CD4-positive, alpha-beta T cell (primary cell): ENCODE measurements at regions not wholly inside any gene's neighbourhood (a gene's known extent, or its start where the extent isn't known, plus 50 kb on each side); places are given as distances from the start of the nearest gene placed in this dataset.
"Not testable (repeated sequence)": the region's sequence is repeated elsewhere in the genome, so short reads cannot be mapped to it uniquely, and the experiment has no call there.

Experiments
- ATAC-seq: fragments of 200-7000 bp; cut with Tn5 transposase; one replicate; pipeline ENCODE4 v1.10.0; 2022; ENCODE audit warnings: mild to moderate bottlenecking; ENCODE audit not compliant: poor library complexity
- CTCF ChIA-PET: fragments of 350-600 bp; sonication (Branson Sonifier 250); formaldehyde crosslinking; loops from one replicate; lab custom pipeline; 2021; ENCODE audit warnings: antibody characterized with exemption, inconsistent platforms; lab: Charles Lee
- POLR2A ChIA-PET: fragments of 350-600 bp; sonication (Branson Sonifier 250); formaldehyde crosslinking; loops from one replicate; lab custom pipeline; 2021; ENCODE audit warnings: antibody characterized with exemption, inconsistent platforms; lab: Charles Lee
- DNase-seq, 14 experiments: peaks; one replicate each; pipeline ENCODE4 v3.0.0-alpha.2; 2013 to 2020; ENCODE audit warnings: mixed read lengths in 2 of 14
- H3K27ac ChIP-seq, 2 donors: one replicate each; pipeline versions ENCODE4 v1.5.1 to v1.7.0; 2013; ENCODE audit warnings: low read length in 2 of 2, low read depth in 1 of 2, mild to moderate bottlenecking in 1 of 2
- H3K27me3 ChIP-seq, 2 experiments: 1 replicate in 1 of 2; 2 replicates in 1 of 2; pipeline versions ENCODE4 v1.6.1 to v1.7.0; 2013; ENCODE audit warnings: low read length in 2 of 2, control low read depth in 1 of 2, mild to moderate bottlenecking in 1 of 2, moderate library complexity in 1 of 2; ENCODE audit not compliant: insufficient read depth in 2 of 2, control insufficient read depth in 1 of 2
- H3K36me3 ChIP-seq: one replicate; pipeline ENCODE4 v1.6.1; 2013; ENCODE audit warnings: low read length, control low read depth; ENCODE audit not compliant: insufficient read depth
- H3K4me1 ChIP-seq: one replicate; pipeline ENCODE4 v1.6.1; 2013; ENCODE audit warnings: low read length, control low read depth; ENCODE audit not compliant: insufficient read depth
- H3K4me3 ChIP-seq: one replicate; pipeline ENCODE4 v1.5.1; 2013; ENCODE audit warnings: mild to moderate bottlenecking, low read length, moderate library complexity
- H3K9me3 ChIP-seq, 2 experiments: 1 replicate in 1 of 2; 2 replicates in 1 of 2; pipeline versions ENCODE4 v1.6.1 to v1.7.0; 2013; ENCODE audit warnings: low read length in 2 of 2, mild to moderate bottlenecking in 2 of 2, control low read depth in 1 of 2, moderate library complexity in 1 of 2; ENCODE audit not compliant: control insufficient read depth in 1 of 2, insufficient read depth in 1 of 2
- H3K27ac Mint-ChIP-seq: one replicate; pipeline ENCODE4 v1.8.0; 2020; ENCODE audit warnings: mixed read lengths
- H3K27me3 Mint-ChIP-seq: one replicate; pipeline ENCODE4 v1.8.0; 2021; ENCODE audit warnings: mixed read lengths
- H3K36me3 Mint-ChIP-seq: one replicate; pipeline ENCODE4 v1.8.0; 2021; ENCODE audit warnings: low read depth, mixed read lengths
- H3K4me1 Mint-ChIP-seq: one replicate; pipeline ENCODE4 v1.8.0; 2021; ENCODE audit warnings: low read depth, mixed read lengths
- H3K4me3 Mint-ChIP-seq: one replicate; pipeline ENCODE4 v1.8.0; 2020; ENCODE audit warnings: mild to moderate bottlenecking, mixed read lengths
- H3K9me3 Mint-ChIP-seq: one replicate; pipeline ENCODE4 v1.8.0; 2020; ENCODE audit warnings: mixed read lengths
- CTCF ChIP-seq: fragments of 200-600 bp; IDR thresholded peaks from one replicate; pipeline ENCODE4 v1.8.0; 2022; ENCODE audit warnings: antibody characterized with exemption, mild to moderate bottlenecking
- intact Hi-C, 2 experiments: fragments of 100-400 bp; cut with DNase I in 1 of 2; cut with micrococcal nuclease in 1 of 2; formaldehyde crosslinking; loops; one replicate each; pipeline versions ENCODE4 v1.15.1 to v1.9.0; 2023 to 2025; cut with DNase I, micrococcal nuclease

GRCh38 chr10:109809954-109810353 lies 113.4 kb downstream of the XPNPEP1 start:
- not testable (repeated sequence) for H3K4me1 Mint-ChIP-seq

DNA sequence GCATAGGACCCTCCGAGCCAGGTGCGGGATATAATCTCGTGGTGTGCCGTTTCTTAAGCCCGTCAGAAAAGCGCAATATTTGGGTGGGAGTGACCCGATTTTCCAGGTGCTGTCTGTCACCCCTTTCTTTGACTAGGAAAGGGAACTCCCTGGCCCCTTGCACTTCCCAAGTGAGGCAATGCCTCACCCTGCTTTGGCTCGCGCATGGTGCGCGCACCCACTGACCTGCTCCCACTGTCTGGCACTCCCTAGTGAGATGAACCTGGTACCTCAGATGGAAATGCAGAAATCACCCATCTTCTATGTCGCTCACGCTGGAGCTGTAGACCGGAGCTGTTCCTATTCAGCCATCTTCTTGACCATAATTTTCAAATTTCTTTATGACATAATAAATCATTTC lies 122.1 kb downstream of the XPNPEP1 start:
- Mint-ChIP-seq H3K9me3 (peaks cover 15% of the 10 kb centered on the region), H3K27me3 (peaks cover 35% of the 10 kb centered on the region)
- H3K27me3 ChIP-seq, H3K36me3 ChIP-seq, DNase-seq, POLR2A ChIA-PET, H3K27ac Mint-ChIP-seq, H3K4me1 Mint-ChIP-seq, H3K4me3 ChIP-seq, H3K4me1 ChIP-seq, H3K4me3 Mint-ChIP-seq, H3K9me3 ChIP-seq, CTCF ChIA-PET, H3K36me3 Mint-ChIP-seq, H3K27ac ChIP-seq, ATAC-seq, intact Hi-C loops: not testable (repeated sequence)

More at GRCh38 chr10:109809954-109810353, 113.4 kb downstream of the XPNPEP1 start:
- intact Hi-C loops, H3K27ac ChIP-seq, POLR2A ChIA-PET, H3K36me3 Mint-ChIP-seq, H3K9me3 Mint-ChIP-seq, H3K27ac Mint-ChIP-seq, H3K27me3 Mint-ChIP-seq, DNase-seq, ATAC-seq, CTCF ChIA-PET, H3K27me3 ChIP-seq, H3K4me3 Mint-ChIP-seq, H3K36me3 ChIP-seq, H3K4me1 ChIP-seq, H3K4me3 ChIP-seq: not testable (repeated sequence)
- H3K9me3 ChIP-seq = peaks cover 3 to 12% of the 10 kb centered on the region in 2 experiments

- peaks cover 2% of the 10 kb centered on the region for H3K9me3 Mint-ChIP-seq
- no peak overlapping the region for H3K4me3 Mint-ChIP-seq
- POLR2A ChIA-PET = no interaction called here
- no peak overlapping the region for H3K27ac Mint-ChIP-seq
- Histone ChIP-seq H3K9me3 (peaks cover 0 to 4% of the 10 kb centered on the region in 2 experiments), H3K4me3 (no peak overlapping the region), H3K36me3 (no peaks in the 10 kb centered on the region), H3K27ac (no peak overlapping the region), H3K27me3 (no peaks in the 10 kb centered on the region), H3K4me1 (no peaks in the 10 kb centered on the region)
- TF ChIP-seq CTCF = no peak
- intact Hi-C loops = no loop called here
- H3K27me3 Mint-ChIP-seq = peaks cover 9% of the 10 kb centered on the region
- no peak for DNase-seq
- H3K36me3 Mint-ChIP-seq = no peaks in the 10 kb centered on the region
- CTCF ChIA-PET = no interaction called here
- no peaks in the 10 kb centered on the region for H3K4me1 Mint-ChIP-seq
- ATAC-seq = no peak
These were observed 132.7 kb downstream of the XPNPEP1 start for GRCh38 chr10:109790647-109791046.

DNA sequence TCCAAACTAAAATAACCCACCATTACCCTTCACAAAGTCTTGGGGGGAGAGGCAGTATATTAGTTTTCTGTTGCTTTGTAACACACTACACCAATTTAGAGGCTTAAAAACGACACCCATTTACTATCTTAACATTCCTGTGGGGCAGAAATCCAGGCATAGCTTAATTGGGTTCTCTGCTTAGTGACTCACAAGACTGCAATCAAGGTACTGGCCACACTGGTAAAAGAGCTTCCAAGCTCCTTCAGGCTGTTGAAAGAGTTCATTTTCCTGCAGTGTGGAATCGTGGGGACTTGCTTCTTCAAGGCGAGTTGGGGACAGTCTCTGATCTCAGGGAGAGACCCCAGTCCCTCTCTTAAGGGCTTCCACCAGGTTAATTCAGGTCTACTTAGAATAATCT lies 139.1 kb downstream of the XPNPEP1 start:
- no peak overlapping the region for H3K4me3 ChIP-seq
- intact Hi-C loops = loop anchor here in 1 of 2 experiments (10.0 kb wide), 1 partner anchor 1641 kb away; no protein-coding TSS in a partner anchor
- no peak overlapping the region for H3K27ac ChIP-seq
- peaks cover 5% of the 10 kb centered on the region in 2 experiments for H3K27me3 ChIP-seq
- CTCF ChIA-PET = no interaction called here
- H3K9me3 ChIP-seq = no peaks in the 10 kb centered on the region
- no peak for DNase-seq
- Mint-ChIP-seq H3K36me3 (no peaks in the 10 kb centered on the region), H3K9me3 (no peaks in the 10 kb centered on the region), H3K27ac (no peak overlapping the region), H3K4me3 (no peak overlapping the region), H3K27me3 (peaks cover 16% of the 10 kb centered on the region), H3K4me1 (no peaks in the 10 kb centered on the region)
- POLR2A ChIA-PET = no interaction called here
- ATAC-seq = no peak
- no peaks in the 10 kb centered on the region for H3K4me1 ChIP-seq
- no peaks in the 10 kb centered on the region for H3K36me3 ChIP-seq
- no peak for TF ChIP-seq CTCF
